ENCODE measurements at regions not wholly inside any gene's neighbourhood (a gene's known extent, or its start where the extent isn't known, plus 50 kb on each side); places are given as distances from the start of the nearest gene placed in this dataset.

- H4K20me1 ChIP-seq (ENCODE audit: insufficient read depth): no peaks in the 10 kb centered on the region
- no peaks in the 10 kb centered on the region for H3K27me3 ChIP-seq (ENCODE audit: insufficient read depth)
- no peaks in the 10 kb centered on the region for H3K9me2 ChIP-seq
- ChIA-PET POLR2A (interaction anchor here (0.6 kb wide), 1 partner anchor 13 kb away, joined by 5 read pairs; no protein-coding TSS in a partner anchor), CTCF (interaction anchor here (0.9 kb wide), 1 partner anchor 16 kb away, joined by 4 read pairs; no protein-coding TSS in a partner anchor)
- H3K79me2 ChIP-seq (ENCODE audit: insufficient read depth): no peaks in the 10 kb centered on the region
- no peaks in the 10 kb centered on the region for H3K9me3 ChIP-seq
- H3K9ac ChIP-seq: no peak overlapping the region
- no peak overlapping the region for H3K4me2 ChIP-seq
- no peak for TF ChIP-seq EP300 (IDR thresholded peaks at IDR 0.05; ENCODE audit: borderline replicate concordance in 1 of 2, low read depth in 1 of 2, low read length in 1 of 2)
- no peak for TF ChIP-seq ELF1 (IDR thresholded peaks at IDR 0.05)
- TF ChIP-seq PBX3 (IDR thresholded peaks at IDR 0.05): no peak
- no peak for TF ChIP-seq EZH2phosphoT487 (IDR thresholded peaks at IDR 0.05; ENCODE audit: borderline replicate concordance, low read depth)
- TF ChIP-seq FOXM1 (IDR thresholded peaks at IDR 0.05; ENCODE audit: low read depth): no peak
- TF ChIP-seq GATA2 (CRISPR knock-in tag; IDR thresholded peaks at IDR 0.05): no peak
- no peak for TF ChIP-seq MXI1 (IDR thresholded peaks at IDR 0.05; ENCODE audit: low read depth, low read length)
- TF ChIP-seq FOXJ3 (CRISPR knock-in tag; IDR thresholded peaks at IDR 0.05): no peak
- no peak overlapping the region for H3K27ac ChIP-seq (ENCODE audit: low read depth in 2 of 2, low read length in 1 of 2)
- 7% methylated on average over 8 of the region's 8 CpGs for WGBS (ENCODE audit: low lambda C conversion rate)
- H3K4me3 ChIP-seq (ENCODE audit: low read depth in 2 of 2, low read length in 1 of 2): no peak overlapping the region
- DNase-seq: no peak
- H3K4me1 ChIP-seq (ENCODE audit: control insufficient read depth in 1 of 2, insufficient read depth in 2 of 2, low read depth in 1 of 2, low read length in 1 of 2): no peaks in the 10 kb centered on the region
- no peaks in the 10 kb centered on the region for H3F3A ChIP-seq (replicated peaks; ENCODE audit: insufficient read depth)
- no peaks in the 10 kb centered on the region for H3K36me3 ChIP-seq (replicated peaks in 1 of 2; ENCODE audit: control insufficient read depth in 1 of 2, insufficient read depth in 2 of 2, low read length in 1 of 2)
- H2AFZ ChIP-seq (ENCODE audit: low read depth): no peak overlapping the region
Measured at GRCh38 chr15:52872036-52872818, 82.1 kb upstream of the ONECUT1 start.

GRCh38 chr15:52870015-52870414, 79.9 kb upstream of the ONECUT1 start:
- WGBS (ENCODE audit: low lambda C conversion rate): 3% methylated on average over 3 of the region's 3 CpGs
- Histone ChIP-seq H3K79me2 (ENCODE audit: insufficient read depth) (no peaks in the 10 kb centered on the region), H2AFZ (ENCODE audit: low read depth) (no peak overlapping the region), H3K27me3 (ENCODE audit: insufficient read depth) (no peaks in the 10 kb centered on the region; the same call in 1 of the 2 replicates), H3K9ac (no peak overlapping the region), H3K36me3 (replicated peaks in 1 of 2; ENCODE audit: control insufficient read depth in 1 of 2, insufficient read depth in 2 of 2, low read length in 1 of 2) (no peaks in the 10 kb centered on the region), H3K4me2 (no peak overlapping the region), H4K20me1 (ENCODE audit: insufficient read depth) (no peaks in the 10 kb centered on the region), H3K4me1 (ENCODE audit: control insufficient read depth in 1 of 2, insufficient read depth in 2 of 2, low read depth in 1 of 2, low read length in 1 of 2) (no peaks in the 10 kb centered on the region), H3K9me3 (no peaks in the 10 kb centered on the region), H3K9me2 (no peaks in the 10 kb centered on the region), H3K27ac (ENCODE audit: low read depth in 2 of 2, low read length in 1 of 2) (no peak overlapping the region), H3K4me3 (ENCODE audit: low read depth in 2 of 2, low read length in 1 of 2) (no peak overlapping the region), H3F3A (replicated peaks; ENCODE audit: insufficient read depth) (no peaks in the 10 kb centered on the region)
- POLR2A ChIA-PET: no interaction called here
- no peak for DNase-seq
- CTCF ChIA-PET: no interaction called here
- TF ChIP-seq ZBTB33 (IDR thresholded peaks at IDR 0.05; ENCODE audit: borderline replicate concordance, low read depth) (no peak), NRF1 (IDR thresholded peaks at IDR 0.05; ENCODE audit: low read depth, low read length) (no peak), MEF2A (IDR thresholded peaks at IDR 0.05; ENCODE audit: borderline replicate concordance, low read depth) (no peak), NFIC (IDR thresholded peaks at IDR 0.05; ENCODE audit: borderline replicate concordance) (no peak), POLR2AphosphoS5 (IDR thresholded peaks at IDR 0.05; ENCODE audit: low read depth, low read length) (no peak), USF1 (IDR thresholded peaks at IDR 0.05; ENCODE audit: borderline replicate concordance, low read depth) (no peak), ELF1 (IDR thresholded peaks at IDR 0.05) (no peak)

All from SK-N-SH (cell line).